Trophoblast cell (in vitro differentiated cells and primary cell): ENCODE measurements at regions not wholly inside any gene's neighbourhood (a gene's known extent, or its start where the extent isn't known, plus 50 kb on each side); places are given as distances from the start of the nearest gene placed in this dataset.
"Not testable (repeated sequence)": the region's sequence is repeated elsewhere in the genome, so short reads cannot be mapped to it uniquely, and the experiment has no call there.

Experiments used
- DNase-seq, 2 donors: peaks; one replicate each; pipeline ENCODE4 v3.0.0-alpha.2; 2016
- H2AFZ ChIP-seq: 2 replicates; pipeline ENCODE4 v1.6.1; 2013; ENCODE audit warnings: low read length, moderate library complexity, mild to moderate bottlenecking; ENCODE audit not compliant: insufficient read depth, poor library complexity
- H2AK5ac ChIP-seq: 2 replicates; pipeline ENCODE4 v1.6.1; 2013; ENCODE audit warnings: mild to moderate bottlenecking, low read length
- H2BK120ac ChIP-seq: 2 replicates; pipeline ENCODE4 v1.6.1; 2013; ENCODE audit warnings: low read length, mild to moderate bottlenecking, moderate library complexity; ENCODE audit not compliant: insufficient read depth, poor library complexity
- H2BK12ac ChIP-seq: 2 replicates; pipeline ENCODE4 v1.6.1; 2013; ENCODE audit warnings: mild to moderate bottlenecking, low read length, moderate library complexity
- H2BK5ac ChIP-seq: 2 replicates; pipeline ENCODE4 v1.6.1; 2013; ENCODE audit warnings: low read length, low read depth, moderate library complexity, mild to moderate bottlenecking; ENCODE audit not compliant: poor library complexity
- H3K14ac ChIP-seq: 2 replicates; pipeline ENCODE4 v1.6.1; 2013; ENCODE audit warnings: mild to moderate bottlenecking, low read length
- H3K18ac ChIP-seq: 2 replicates; pipeline ENCODE4 v1.6.1; 2013; ENCODE audit warnings: mild to moderate bottlenecking, low read length
- H3K23ac ChIP-seq: 2 replicates; pipeline ENCODE4 v1.6.1; 2013; ENCODE audit warnings: low read length
- H3K27ac ChIP-seq: 2 replicates; pipeline ENCODE4 v1.5.1; 2013; ENCODE audit warnings: low read depth, mild to moderate bottlenecking, inconsistent platforms, low read length, moderate library complexity
- H3K27me3 ChIP-seq: 2 replicates; pipeline ENCODE4 v1.6.1; 2013; ENCODE audit warnings: inconsistent platforms, mild to moderate bottlenecking, low read length, moderate library complexity; ENCODE audit not compliant: insufficient read depth
- H3K36me3 ChIP-seq, 2 experiments: 1 replicate in 1 of 2; 2 replicates in 1 of 2; pipeline ENCODE4 v1.6.1; 2013; ENCODE audit warnings: low read length in 2 of 2, mild to moderate bottlenecking in 2 of 2, moderate library complexity in 1 of 2; ENCODE audit not compliant: insufficient read depth in 2 of 2, control insufficient read depth in 1 of 2
- H3K4ac ChIP-seq: 2 replicates; pipeline ENCODE4 v1.6.1; 2013; ENCODE audit warnings: low read depth, mild to moderate bottlenecking, low read length, moderate library complexity
- H3K4me1 ChIP-seq, 2 experiments: 1 replicate in 1 of 2; 2 replicates in 1 of 2; pipeline ENCODE4 v1.6.1; 2013; ENCODE audit warnings: low read length in 2 of 2, mild to moderate bottlenecking in 2 of 2, moderate library complexity in 1 of 2; ENCODE audit not compliant: insufficient read depth in 2 of 2, control insufficient read depth in 1 of 2
- H3K4me2 ChIP-seq: 2 replicates; pipeline ENCODE4 v1.6.1; 2013; ENCODE audit warnings: inconsistent platforms, mild to moderate bottlenecking, low read length, moderate library complexity
- H3K4me3 ChIP-seq: 2 replicates; pipeline ENCODE4 v1.5.1; 2013; ENCODE audit warnings: mild to moderate bottlenecking, low read depth, low read length, inconsistent platforms
- H3K79me1 ChIP-seq: one replicate; pipeline ENCODE4 v1.6.1; 2013; ENCODE audit warnings: low read length
- H3K79me2 ChIP-seq: 2 replicates; pipeline ENCODE4 v1.6.1; 2013; ENCODE audit warnings: low read length, mild to moderate bottlenecking; ENCODE audit not compliant: control insufficient read depth, insufficient read depth, poor library complexity
- H3K9ac ChIP-seq: 2 replicates; pipeline ENCODE4 v1.6.1; 2013; ENCODE audit warnings: mild to moderate bottlenecking, low read length
- H3K9me3 ChIP-seq: 2 replicates; pipeline ENCODE4 v1.6.1; 2013; ENCODE audit warnings: low read depth, mild to moderate bottlenecking, control low read depth, inconsistent platforms, low read length; ENCODE audit not compliant: insufficient read depth
- H4K12ac ChIP-seq: 2 replicates; pipeline ENCODE4 v1.6.1; 2013; ENCODE audit warnings: low read depth, mild to moderate bottlenecking, low read length, moderate library complexity
- H4K8ac ChIP-seq: 2 replicates; pipeline ENCODE4 v1.6.1; 2013; ENCODE audit warnings: low read depth, mild to moderate bottlenecking, low read length, moderate library complexity
- H4K91ac ChIP-seq: one replicate; pipeline ENCODE4 v1.6.1; 2013; ENCODE audit warnings: low read depth, mild to moderate bottlenecking, low read length, moderate library complexity
- WGBS: extraction: QIAGEN DNeasy Blood & Tissue Kit; methylation state at CpG from one replicate; pipeline ENCODE4 v1.1.7; 2013; ENCODE audit warnings: missing lambda C conversion rate; ENCODE audit not compliant: insufficient read length, insufficient coverage; ENCODE audit errors: extremely low coverage; 5-methylcytosine and 5-hydroxymethylcytosine counted together

DNA sequence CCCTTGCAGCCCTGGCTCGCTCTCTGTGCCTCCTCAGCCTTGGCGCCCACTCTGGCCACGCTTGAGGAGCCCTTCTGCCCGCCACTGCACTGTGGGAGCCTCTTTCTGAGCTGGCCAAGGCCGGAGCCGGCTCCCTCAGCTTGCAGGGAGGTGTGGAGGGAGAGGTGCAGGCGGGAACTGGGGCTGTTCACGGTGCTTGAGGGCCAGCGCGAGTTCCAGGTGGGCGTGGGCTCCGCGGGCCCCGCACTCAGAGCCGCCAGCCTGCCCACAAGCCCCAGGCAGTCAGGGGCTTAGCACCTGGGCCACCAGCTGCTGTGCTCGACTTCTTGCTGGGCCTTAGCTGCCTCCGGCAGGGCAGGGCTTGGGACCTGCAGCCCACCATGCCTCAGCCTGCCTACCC lies 861.5 kb upstream of the TPTE start:
- H3K14ac ChIP-seq, H3K23ac ChIP-seq, H3K36me3 ChIP-seq, H4K8ac ChIP-seq, H4K12ac ChIP-seq, H2BK120ac ChIP-seq, H2BK12ac ChIP-seq, H2AK5ac ChIP-seq, H3K4me3 ChIP-seq, H3K79me2 ChIP-seq, H3K4me1 ChIP-seq, H3K18ac ChIP-seq, H4K91ac ChIP-seq, H3K79me1 ChIP-seq, H2BK5ac ChIP-seq, H3K9ac ChIP-seq, DNase-seq, H3K9me3 ChIP-seq, H3K4ac ChIP-seq, H3K27me3 ChIP-seq, H3K4me2 ChIP-seq, H3K27ac ChIP-seq, H2AFZ ChIP-seq: not testable (repeated sequence)
- WGBS: no CpG with 5 or more reads among the region's 17 CpGs

- not testable (repeated sequence) for H4K91ac ChIP-seq, H2BK5ac ChIP-seq, H2BK12ac ChIP-seq, H3K4me1 ChIP-seq, H4K12ac ChIP-seq, H3K14ac ChIP-seq, DNase-seq, H3K36me3 ChIP-seq, H3K27me3 ChIP-seq, H3K23ac ChIP-seq, H3K79me1 ChIP-seq, H3K18ac ChIP-seq, H3K9ac ChIP-seq, H4K8ac ChIP-seq, H3K4me2 ChIP-seq, H2AK5ac ChIP-seq, H3K79me2 ChIP-seq, H3K9me3 ChIP-seq, H3K4me3 ChIP-seq, H3K4ac ChIP-seq, H2BK120ac ChIP-seq, H3K27ac ChIP-seq, H2AFZ ChIP-seq
- no CpG with 5 or more reads among the region's 18 CpGs for WGBS
These were observed 857.3 kb upstream of the TPTE start for GRCh38 chr21:9663914-9664729.

GRCh38 chr21:9675811-9676210 lies 845.6 kb upstream of the TPTE start:
- H4K12ac ChIP-seq, H2AFZ ChIP-seq, H3K4ac ChIP-seq, H3K79me1 ChIP-seq, H2BK5ac ChIP-seq, DNase-seq, H3K27me3 ChIP-seq, H3K79me2 ChIP-seq, H3K9ac ChIP-seq, H3K9me3 ChIP-seq, H2BK120ac ChIP-seq, H2AK5ac ChIP-seq, H3K4me2 ChIP-seq, H3K27ac ChIP-seq, H2BK12ac ChIP-seq, H3K18ac ChIP-seq, H3K4me3 ChIP-seq, H3K23ac ChIP-seq, H3K4me1 ChIP-seq, H4K8ac ChIP-seq, H4K91ac ChIP-seq, H3K14ac ChIP-seq, H3K36me3 ChIP-seq: not testable (repeated sequence)
- no CpG with 5 or more reads among the region's 10 CpGs for WGBS

DNA sequence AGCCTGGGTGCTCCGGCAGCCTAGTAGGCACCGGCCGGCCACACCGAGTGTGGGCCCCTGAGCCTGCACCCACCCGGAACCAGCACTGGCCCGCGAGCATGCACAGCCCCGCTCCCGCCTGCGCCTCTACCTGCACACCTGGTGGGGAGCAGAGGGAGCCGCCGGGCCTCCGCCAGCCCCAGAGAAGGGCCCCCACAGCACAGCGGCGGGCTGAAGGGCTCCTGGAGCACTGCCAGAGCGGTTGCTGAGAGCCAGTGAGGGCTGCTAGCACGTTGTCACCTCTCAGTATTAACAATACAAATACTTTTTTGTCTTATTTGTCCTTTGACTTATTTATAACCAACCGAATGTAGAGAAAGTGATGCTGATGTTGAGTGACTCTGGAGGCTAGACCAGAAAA lies 842.4 kb upstream of the TPTE start:
- not testable (repeated sequence) for DNase-seq, H2BK5ac ChIP-seq, H3K23ac ChIP-seq, H3K9me3 ChIP-seq, H3K36me3 ChIP-seq, H3K9ac ChIP-seq, H2BK120ac ChIP-seq, H2AFZ ChIP-seq, H2BK12ac ChIP-seq, H4K91ac ChIP-seq, H3K27ac ChIP-seq, H3K4me3 ChIP-seq, H4K12ac ChIP-seq, H3K4me1 ChIP-seq, H3K4me2 ChIP-seq, H3K27me3 ChIP-seq, H4K8ac ChIP-seq, H2AK5ac ChIP-seq, H3K14ac ChIP-seq, H3K18ac ChIP-seq, H3K4ac ChIP-seq, H3K79me2 ChIP-seq, H3K79me1 ChIP-seq
- WGBS: no CpG with 5 or more reads among the region's 18 CpGs
